ENCODE measurements at regions not wholly inside any gene's neighbourhood (a gene's known extent, or its start where the extent isn't known, plus 50 kb on each side); places are given as distances from the start of the nearest gene placed in this dataset.

DNA sequence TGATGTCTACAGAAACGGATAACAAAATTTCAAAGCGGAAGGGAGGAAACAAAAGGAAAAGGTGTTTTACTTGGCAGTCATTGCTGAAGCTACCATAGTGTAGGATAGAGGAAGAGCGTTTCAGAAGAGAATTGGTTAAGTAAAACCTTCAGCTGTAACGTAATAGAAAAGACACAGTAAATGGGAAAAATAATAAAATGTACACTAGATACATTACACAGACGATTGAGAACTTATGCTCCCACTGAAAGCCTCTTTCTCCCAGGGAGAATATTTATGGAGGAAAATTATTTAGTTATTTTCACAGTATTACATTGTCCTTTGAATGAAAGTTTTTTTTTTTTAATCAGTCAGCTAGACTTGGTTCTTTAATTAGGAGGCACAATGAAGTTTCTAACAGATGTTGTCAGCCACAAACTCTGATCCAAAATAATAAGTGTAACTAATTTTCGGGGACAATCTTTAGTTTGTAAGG is 90.7 kb upstream of the PRDM1 start:
- TF ChIP-seq, protein P1, sequence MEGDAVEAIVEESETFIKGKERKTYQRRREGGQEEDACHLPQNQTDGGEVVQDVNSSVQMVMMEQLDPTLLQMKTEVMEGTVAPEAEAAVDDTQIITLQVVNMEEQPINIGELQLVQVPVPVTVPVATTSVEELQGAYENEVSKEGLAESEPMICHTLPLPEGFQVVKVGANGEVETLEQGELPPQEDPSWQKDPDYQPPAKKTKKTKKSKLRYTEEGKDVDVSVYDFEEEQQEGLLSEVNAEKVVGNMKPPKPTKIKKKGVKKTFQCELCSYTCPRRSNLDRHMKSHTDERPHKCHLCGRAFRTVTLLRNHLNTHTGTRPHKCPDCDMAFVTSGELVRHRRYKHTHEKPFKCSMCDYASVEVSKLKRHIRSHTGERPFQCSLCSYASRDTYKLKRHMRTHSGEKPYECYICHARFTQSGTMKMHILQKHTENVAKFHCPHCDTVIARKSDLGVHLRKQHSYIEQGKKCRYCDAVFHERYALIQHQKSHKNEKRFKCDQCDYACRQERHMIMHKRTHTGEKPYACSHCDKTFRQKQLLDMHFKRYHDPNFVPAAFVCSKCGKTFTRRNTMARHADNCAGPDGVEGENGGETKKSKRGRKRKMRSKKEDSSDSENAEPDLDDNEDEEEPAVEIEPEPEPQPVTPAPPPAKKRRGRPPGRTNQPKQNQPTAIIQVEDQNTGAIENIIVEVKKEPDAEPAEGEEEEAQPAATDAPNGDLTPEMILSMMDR (IDR thresholded peaks at IDR 0.05) = no peak
- TF ChIP-seq EP300 (IDR thresholded peaks at IDR 0.05) = no peak
